Muscle of back (tissue), 3 donors: ENCODE measurements at regions not wholly inside any gene's neighbourhood (a gene's known extent, or its start where the extent isn't known, plus 50 kb on each side); places are given as distances from the start of the nearest gene placed in this dataset.
A peak's percentile ranks its signal among the peaks of the same experiment; 100 is the strongest.
"Not testable (repeated sequence)": the region's sequence is repeated elsewhere in the genome, so short reads cannot be mapped to it uniquely, and the experiment has no call there.

Experiments
- DNase-seq, 3 donors: peaks; one replicate each; pipeline versions ENCODE4 v3.0.0 to v3.0.0-alpha.2; 2013

- not testable (repeated sequence) for DNase-seq
Observed at GRCh38 chr6:21282360-21282759, 311.2 kb upstream of the SOX4 start.

GRCh38 chr6:21284166-21284565 is 309.4 kb upstream of the SOX4 start:
- no peak for DNase-seq

- DNase-seq = no peak
Observed at GRCh38 chr6:21284706-21285105, 308.8 kb upstream of the SOX4 start.

- no peak for DNase-seq
Observed at GRCh38 chr6:21294144-21294543, 299.4 kb upstream of the SOX4 start.

GRCh38 chr6:21295506-21296240 is 297.9 kb upstream of the SOX4 start:
- peak; percentile 40 to 72 (median 45) for DNase-seq

GRCh38 chr6:21297665-21298064 is 295.9 kb upstream of the SOX4 start:
- no peak for DNase-seq

GRCh38 chr6:21299216-21299615 is 294.3 kb upstream of the SOX4 start:
- DNase-seq = no peak

GRCh38 chr6:21300439-21300838 is 293.1 kb upstream of the SOX4 start:
- no peak for DNase-seq

GRCh38 chr6:21305893-21306332 is 287.6 kb upstream of the SOX4 start:
- no peak for DNase-seq

GRCh38 chr6:21306546-21306945 is 287.0 kb upstream of the SOX4 start:
- no peak for DNase-seq

- DNase-seq = peak in 1 of 3 donors; percentile 20
Observed at GRCh38 chr6:21309807-21310221, 283.7 kb upstream of the SOX4 start.

- DNase-seq = no peak
Observed at GRCh38 chr6:21310568-21311140, 282.9 kb upstream of the SOX4 start.

GRCh38 chr6:21312118-21312517 is 281.4 kb upstream of the SOX4 start:
- no peak for DNase-seq

GRCh38 chr6:21317642-21318041 is 275.9 kb upstream of the SOX4 start:
- peak in 1 of 3 donors; percentile 32 for DNase-seq

- DNase-seq = peak in 1 of 3 donors; percentile 45
Observed at GRCh38 chr6:21321076-21321475, 272.5 kb upstream of the SOX4 start.

- no peak for DNase-seq
Observed at GRCh38 chr6:21321531-21321930, 272.0 kb upstream of the SOX4 start.

- no peak for DNase-seq
Observed at GRCh38 chr6:21323577-21323976, 270.0 kb upstream of the SOX4 start.

GRCh38 chr6:21325201-21325856 is 268.2 kb upstream of the SOX4 start:
- DNase-seq = no peak

GRCh38 chr6:21327326-21328112 is 266.0 kb upstream of the SOX4 start:
- no peak for DNase-seq

GRCh38 chr6:21331235-21331634 is 262.3 kb upstream of the SOX4 start:
- DNase-seq = peak; percentile 54 to 85 (median 71)

- no peak for DNase-seq
Observed at GRCh38 chr6:21332077-21332476, 261.5 kb upstream of the SOX4 start.

GRCh38 chr6:21332660-21333059 is 260.9 kb upstream of the SOX4 start:
- DNase-seq = peak in 1 of 3 donors; percentile 66
